OCI-LY7 (cell line): ENCODE measurements at regions not wholly inside any gene's neighbourhood (a gene's known extent, or its start where the extent isn't known, plus 50 kb on each side); places are given as distances from the start of the nearest gene placed in this dataset.

Experiments
- BruUV-seq: library from RNA; stranded (reverse); fragments of 400-500 nt; replicated peaks from 2 replicates; lab custom pipeline; 2021; lab: Mats Ljungman, UMichigan
- CTCF ChIA-PET: fragments of 300-600 bp; sonication (Branson Sonifier 250); formaldehyde crosslinking; loops from one replicate; lab custom pipeline; 2022; ENCODE audit warnings: antibody characterized with exemption; ENCODE audit not compliant: unreplicated experiment; lab: Charles Lee
- POLR2A ChIA-PET: fragments of 300-600 bp; sonication (Branson Sonifier 250); formaldehyde crosslinking; loops from one replicate; lab custom pipeline; 2022; ENCODE audit warnings: antibody characterized with exemption; lab: Charles Lee
- DNase-seq: peaks from one replicate; pipeline ENCODE4 v3.0.0-alpha.2; 2015; ENCODE audit warnings: low spot score
- H2AFZ ChIP-seq: fragments of 200-600 bp; sonication (generic), shearing (Covaris generic); 2 replicates; pipeline ENCODE4 v1.6.1; 2014; ENCODE audit warnings: mild to moderate bottlenecking, antibody characterized with exemption, low read length, moderate library complexity
- H3K27ac ChIP-seq: fragments of 200-600 bp; sonication (generic); 2 replicates; pipeline ENCODE4 v1.5.1; 2014; ENCODE audit warnings: mixed run types, low read depth, mild to moderate bottlenecking, moderate library complexity, low read length, inconsistent platforms; ENCODE audit not compliant: poor library complexity, severe bottlenecking
- H3K36me3 ChIP-seq: fragments of 200-600 bp; sonication (generic); 2 replicates; pipeline ENCODE4 v1.6.1; 2014; ENCODE audit warnings: mild to moderate bottlenecking, antibody characterized with exemption, low read length, moderate library complexity, mixed read lengths; ENCODE audit not compliant: insufficient read depth
- H3K4me1 ChIP-seq: fragments of 200-600 bp; sonication (generic); 2 replicates; pipeline ENCODE4 v1.5.1; 2014; ENCODE audit warnings: mild to moderate bottlenecking, low read length; ENCODE audit not compliant: insufficient read depth, poor library complexity, severe bottlenecking
- H3K4me2 ChIP-seq: fragments of 200-600 bp; sonication (generic); 2 replicates; pipeline ENCODE4 v1.6.1; 2014; ENCODE audit warnings: mild to moderate bottlenecking, low read length
- H3K4me3 ChIP-seq: fragments of 200-600 bp; sonication (generic); 2 replicates; pipeline ENCODE4 v1.5.1; 2014; ENCODE audit warnings: mild to moderate bottlenecking, low read depth, low read length; ENCODE audit not compliant: poor library complexity, severe bottlenecking
- H3K79me2 ChIP-seq: fragments of 200-600 bp; sonication (generic); 2 replicates; pipeline ENCODE4 v1.6.1; 2016; ENCODE audit warnings: low read depth, mild to moderate bottlenecking, low read length, moderate library complexity, mixed read lengths; ENCODE audit not compliant: insufficient read depth
- H3K9me2 ChIP-seq: fragments of 200-600 bp; sonication (generic); 2 replicates; pipeline ENCODE4 v1.6.1; 2016; ENCODE audit warnings: mild to moderate bottlenecking, low read length, mixed read lengths; ENCODE audit not compliant: insufficient read depth
- H3K9me3 ChIP-seq: fragments of 200-600 bp; sonication (generic); 2 replicates; pipeline ENCODE4 v1.6.1; 2014; ENCODE audit warnings: mild to moderate bottlenecking, mixed run types, low read length, mixed read lengths
- H4K20me1 ChIP-seq: fragments of 200-600 bp; sonication (generic); 2 replicates; pipeline ENCODE4 v1.6.1; 2014; ENCODE audit warnings: mild to moderate bottlenecking, antibody characterized with exemption, low read length, moderate library complexity, mixed read lengths; ENCODE audit not compliant: insufficient read depth
- CTCF ChIP-seq: fragments of 200-600 bp; sonication (generic); conservative IDR thresholded peaks from 2 replicates; pipeline ENCODE4 v1.5.1; 2014; ENCODE audit warnings: mild to moderate bottlenecking, antibody characterized with exemption, low read length, moderate library complexity, mixed read lengths
- EZH2phosphoT487 ChIP-seq: fragments of 200-600 bp; sonication (generic); IDR thresholded peaks from 2 replicates; pipeline ENCODE4 v1.6.1; 2018; ENCODE audit warnings: low read depth, borderline replicate concordance, mild to moderate bottlenecking, mixed run types, antibody characterized with exemption, low read length, moderate library complexity, mixed read lengths
- intact Hi-C: fragments of 100-400 bp; cut with micrococcal nuclease; formaldehyde crosslinking; loops from one replicate; pipeline ENCODE4 v1.10.0; 2022; ENCODE audit not compliant: unreplicated experiment

GRCh38 chr17:77475016-77475976 is 334.5 kb downstream of the SEC14L1 start:
- peak; percentile 73 for DNase-seq
- TF ChIP-seq CTCF (no peak), EZH2phosphoT487 (no peak)
- ChIA-PET POLR2A (interaction anchor here (0.6 to 6.8 kb wide), 9 partner anchors 10 to 1348 kb away, joined by 3 to 60 read pairs (median 5); no protein-coding TSS in a partner anchor), CTCF (interaction anchor here (1.1 kb wide), 1 partner anchor 26 kb away, joined by 4 read pairs; no protein-coding TSS in a partner anchor)
- peaks cover 100% of the 10 kb centered on the region for H3K4me1 ChIP-seq
- BruUV-seq, result no TSS peak
- H3K27ac ChIP-seq, result peak overlapping the region; percentile 91
- H2AFZ ChIP-seq, result no peak overlapping the region
- H3K9me2 ChIP-seq, result no peaks in the 10 kb centered on the region
- peaks cover 79% of the 10 kb centered on the region for H3K36me3 ChIP-seq
- intact Hi-C loops, result loop anchor here (5.0 to 10.0 kb wide), 2 partner anchors 143 to 390 kb away; no protein-coding TSS in a partner anchor
- H3K9me3 ChIP-seq, result no peaks in the 10 kb centered on the region
- H4K20me1 ChIP-seq, result no peaks in the 10 kb centered on the region
- peaks cover 100% of the 10 kb centered on the region for H3K79me2 ChIP-seq
- H3K4me3 ChIP-seq, result peak overlapping the region; percentile 14
- H3K4me2 ChIP-seq, result peak overlapping the region; percentile 82

- BruUV-seq, result no TSS peak
- H4K20me1 ChIP-seq, result no peaks in the 10 kb centered on the region
Measured at GRCh38 chr17:77476006-77476405, 335.2 kb downstream of the SEC14L1 start.

More at GRCh38 chr17:77476006-77476405, 335.2 kb downstream of the SEC14L1 start:
- Histone ChIP-seq H3K4me3 (peak overlapping the region; percentile 13), H3K79me2 (peaks cover 99% of the 10 kb centered on the region), H3K36me3 (peaks cover 79% of the 10 kb centered on the region), H3K9me3 (no peaks in the 10 kb centered on the region), H3K9me2 (no peaks in the 10 kb centered on the region), H3K4me2 (peak overlapping the region; percentile 82), H3K4me1 (peaks cover 93% of the 10 kb centered on the region), H3K27ac (peak overlapping the region; percentile 91), H2AFZ (no peak overlapping the region)
- no peak for DNase-seq
- ChIA-PET POLR2A (interaction anchor here (6.8 kb wide), 1 partner anchor 24 kb away, joined by 60 read pairs; no protein-coding TSS in a partner anchor), CTCF (no interaction called here)
- intact Hi-C loops, result loop anchor here (5.0 to 10.0 kb wide), 2 partner anchors 144 to 391 kb away; no protein-coding TSS in a partner anchor
- TF ChIP-seq EZH2phosphoT487 (no peak), CTCF (no peak)
